ENCODE measurements at regions not wholly inside any gene's neighbourhood (a gene's known extent, or its start where the extent isn't known, plus 50 kb on each side); places are given as distances from the start of the nearest gene placed in this dataset.
"Not testable (repeated sequence)": the region's sequence is repeated elsewhere in the genome, so short reads cannot be mapped to it uniquely, and the experiment has no call there.

- no peak for DNase-seq (ENCODE audit: low spot score)
These were observed 1132.5 kb downstream of the TUSC7 start for GRCh38 chr3:117842086-117842485.

- no peak for DNase-seq (ENCODE audit: low spot score)
These were observed 1133.8 kb downstream of the TUSC7 start for GRCh38 chr3:117843356-117843755.

GRCh38 chr3:117844676-117845075 is 1135.1 kb downstream of the TUSC7 start:
- no peak for DNase-seq (ENCODE audit: low spot score)

DNA sequence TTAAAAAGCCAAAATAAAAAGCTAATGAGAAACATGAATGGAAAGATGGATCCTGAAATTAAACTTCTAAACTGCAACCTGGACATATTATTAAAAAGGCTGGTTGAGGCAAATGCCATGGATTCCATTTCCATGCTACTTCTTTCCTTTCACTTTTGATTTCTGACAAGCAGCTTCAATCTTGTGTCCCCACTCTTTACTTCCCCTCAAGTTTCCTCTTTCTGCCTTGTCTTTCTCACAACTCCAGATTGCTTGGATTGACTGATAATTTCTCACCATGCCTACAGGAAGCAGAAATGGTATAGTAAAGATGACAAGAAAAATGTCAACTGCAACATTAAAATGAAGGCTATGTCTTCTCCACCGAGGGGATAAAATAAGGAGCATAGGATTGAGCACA is 1136.7 kb downstream of the TUSC7 start:
- DNase-seq (ENCODE audit: low spot score) = no peak

GRCh38 chr3:117848606-117849005 is 1139.0 kb downstream of the TUSC7 start:
- DNase-seq (ENCODE audit: low spot score) = no peak

DNA sequence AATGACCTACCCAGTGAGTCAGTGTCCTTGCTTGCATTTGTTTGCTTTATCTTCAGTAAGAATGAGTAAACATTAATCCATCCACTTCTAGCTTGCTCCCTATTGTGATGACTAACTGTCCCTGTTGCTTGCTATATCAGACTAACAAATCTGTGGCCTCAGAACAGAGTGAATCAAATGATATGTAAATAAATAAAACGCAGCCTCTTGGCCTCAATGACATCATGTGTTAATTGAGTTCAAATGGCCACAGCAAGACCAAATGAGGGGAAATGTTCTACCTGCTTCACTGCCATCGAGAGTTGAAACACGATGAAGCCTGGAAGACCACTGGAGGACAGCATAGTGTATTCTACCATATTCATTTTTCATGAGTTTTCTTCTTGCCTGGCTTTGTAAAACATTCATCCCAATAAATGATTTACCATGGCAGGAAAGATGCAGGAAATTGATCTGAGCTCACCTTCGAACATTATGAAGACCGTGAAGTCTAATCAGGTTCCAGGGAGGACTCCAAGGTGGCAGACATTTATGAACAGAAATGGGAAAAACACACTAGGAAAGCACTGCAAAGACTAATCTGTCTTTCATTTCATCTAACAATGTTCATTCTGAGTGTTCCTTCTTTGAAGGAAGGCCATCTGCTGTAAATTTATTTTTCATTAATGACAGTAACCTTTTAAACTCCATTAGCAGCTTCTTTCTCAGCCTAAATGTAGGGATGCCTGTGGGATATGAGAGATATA is 1144.5 kb downstream of the TUSC7 start:
- DNase-seq (ENCODE audit: low spot score) = no peak

DNA sequence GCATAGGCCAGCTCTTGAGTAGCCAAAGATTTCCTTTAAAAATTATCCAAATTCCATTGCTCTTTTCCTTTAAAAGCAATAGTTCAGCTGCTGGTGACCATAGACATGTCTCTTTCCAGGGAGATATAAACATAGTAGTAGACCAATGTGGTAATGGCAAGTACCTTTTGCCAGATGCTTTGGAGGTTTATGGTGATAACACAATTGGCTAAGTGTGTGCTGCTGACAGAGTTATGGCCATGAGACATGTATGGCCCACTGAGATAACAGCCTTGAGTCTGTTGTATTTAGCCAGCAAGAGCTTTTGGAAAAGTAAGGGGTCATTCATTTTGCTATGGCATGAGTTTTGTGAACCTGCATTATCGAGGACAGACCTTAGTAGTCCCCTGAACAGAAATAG is 1146.8 kb downstream of the TUSC7 start:
- no peak for DNase-seq (ENCODE audit: low spot score)

- no peak for DNase-seq (ENCODE audit: low spot score)
These were observed 1153.6 kb downstream of the TUSC7 start for GRCh38 chr3:117863146-117863545.

GRCh38 chr3:117865338-117865737 is 1155.8 kb downstream of the TUSC7 start:
- no peak for DNase-seq (ENCODE audit: low spot score)

DNA sequence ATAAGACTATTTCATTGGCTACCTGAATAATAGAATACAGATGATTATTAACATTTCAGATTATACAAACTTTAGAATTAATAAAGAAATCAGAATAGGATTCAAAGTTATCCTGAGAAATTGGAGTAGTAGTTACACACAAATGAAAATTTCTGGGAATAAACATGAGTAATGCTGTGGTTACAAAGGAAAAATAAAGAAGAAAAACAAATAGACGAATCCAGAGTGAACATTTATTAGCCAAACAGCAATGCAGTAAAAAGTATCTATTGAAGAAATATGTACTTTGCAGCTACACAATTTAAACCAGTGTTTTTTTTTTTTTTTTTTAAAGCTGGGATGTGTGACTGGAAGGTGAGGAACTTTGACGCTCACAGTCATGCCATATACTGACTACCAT is 1159.2 kb downstream of the TUSC7 start:
- no peak for DNase-seq (ENCODE audit: low spot score)

DNA sequence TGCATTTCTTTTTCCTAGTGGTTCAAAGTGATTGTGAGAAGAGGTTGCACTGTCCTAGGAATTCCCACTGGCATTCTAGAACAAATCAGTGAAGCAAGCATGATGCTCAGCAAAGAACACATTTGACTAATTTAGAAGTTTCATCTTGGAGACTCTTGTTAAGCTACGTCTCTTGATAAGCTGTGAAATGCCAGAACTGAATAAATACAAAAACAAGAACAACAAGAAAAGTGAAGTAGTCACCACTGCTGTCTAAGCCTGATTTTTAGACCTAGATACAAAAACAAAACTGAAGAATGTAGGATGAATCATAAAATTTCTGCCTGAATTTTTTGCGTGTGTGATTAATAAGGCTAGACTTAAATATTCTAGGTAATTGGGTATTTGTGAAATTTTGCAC is 1162.4 kb downstream of the TUSC7 start:
- DNase-seq (ENCODE audit: low spot score) = no peak

- not testable (repeated sequence) for DNase-seq (ENCODE audit: low spot score)
These were observed 1161.9 kb downstream of the IGSF11 start for GRCh38 chr3:117872594-117873248.

- DNase-seq (ENCODE audit: low spot score) = no peak
These were observed 1161.4 kb downstream of the IGSF11 start for GRCh38 chr3:117873249-117873600.

- DNase-seq (ENCODE audit: low spot score) = no peak
These were observed 1160.5 kb downstream of the IGSF11 start for GRCh38 chr3:117874028-117874690.

GRCh38 chr3:117874904-117875874 is 1159.5 kb downstream of the IGSF11 start:
- no peak for DNase-seq (ENCODE audit: low spot score)

DNA sequence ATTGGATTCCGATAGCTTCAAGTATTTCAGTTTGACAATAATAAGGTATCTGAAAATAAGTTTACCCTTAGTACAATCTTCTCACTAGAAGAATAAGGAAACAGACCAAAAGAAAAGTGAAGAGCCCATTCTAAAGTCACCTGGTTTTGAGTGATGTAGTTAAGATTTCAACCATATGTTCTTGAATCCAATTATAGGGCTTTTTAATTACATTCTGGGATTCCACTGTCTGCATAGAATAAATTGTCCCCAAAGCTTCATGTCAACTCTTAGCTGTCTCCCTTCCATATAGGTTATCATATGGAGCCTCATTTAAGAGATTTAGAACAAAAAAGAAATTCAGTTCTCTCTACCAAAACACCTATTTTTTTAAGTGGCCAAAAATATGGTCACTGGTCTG is 1158.8 kb downstream of the IGSF11 start:
- no peak for DNase-seq (ENCODE audit: low spot score)

- DNase-seq (ENCODE audit: low spot score) = no peak
These were observed 1154.0 kb downstream of the IGSF11 start for GRCh38 chr3:117880638-117881037.

- DNase-seq (ENCODE audit: low spot score) = no peak
These were observed 1153.4 kb downstream of the IGSF11 start for GRCh38 chr3:117881210-117881609.

- DNase-seq (ENCODE audit: low spot score) = no peak
These were observed 1149.6 kb downstream of the IGSF11 start for GRCh38 chr3:117885011-117885441.

- DNase-seq (ENCODE audit: low spot score) = no peak
These were observed 1148.5 kb downstream of the IGSF11 start for GRCh38 chr3:117886147-117886546.

- no peak for DNase-seq (ENCODE audit: low spot score)
These were observed 1147.6 kb downstream of the IGSF11 start for GRCh38 chr3:117887031-117887430.

DNA sequence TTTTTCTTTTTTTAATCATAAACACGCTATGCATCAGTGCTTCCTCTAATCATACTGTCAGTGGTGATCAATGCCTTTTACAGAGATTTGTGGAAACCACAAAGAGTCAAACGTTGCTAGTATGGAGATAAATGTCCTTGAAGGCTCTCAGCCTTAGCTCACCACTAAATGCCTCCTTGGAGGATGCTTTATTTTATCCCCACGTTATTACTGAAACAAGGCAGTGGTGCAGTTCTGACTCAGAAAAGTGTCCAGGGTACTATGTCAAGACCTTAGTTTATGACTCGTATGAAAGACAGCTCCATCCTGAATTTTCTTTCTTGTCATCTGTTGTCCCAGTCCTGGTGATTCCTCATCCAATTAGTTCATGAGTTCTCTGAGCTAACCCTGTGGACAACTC is 1146.7 kb downstream of the IGSF11 start:
- no peak for DNase-seq (ENCODE audit: low spot score)
